AG10803 (cell line): ENCODE measurements at regions not wholly inside any gene's neighbourhood (a gene's known extent, or its start where the extent isn't known, plus 50 kb on each side); places are given as distances from the start of the nearest gene placed in this dataset.

ENCODE experiments used
- DNase-seq: peaks from one replicate; pipeline ENCODE4 v3.0.0; 2010; ENCODE audit warnings: low read depth
- H3K4me3 ChIP-seq: 2 replicates; pipeline ENCODE4 v1.5.1; 2011; ENCODE audit warnings: mild to moderate bottlenecking, low read length, control low read depth
- TF ChIP-seq, protein P1 (sequence below): conservative IDR thresholded peaks from 2 replicates; pipeline ENCODE4 v1.5.1; 2011; ENCODE audit warnings: mild to moderate bottlenecking, low read length, control low read depth, inconsistent platforms

DNA sequence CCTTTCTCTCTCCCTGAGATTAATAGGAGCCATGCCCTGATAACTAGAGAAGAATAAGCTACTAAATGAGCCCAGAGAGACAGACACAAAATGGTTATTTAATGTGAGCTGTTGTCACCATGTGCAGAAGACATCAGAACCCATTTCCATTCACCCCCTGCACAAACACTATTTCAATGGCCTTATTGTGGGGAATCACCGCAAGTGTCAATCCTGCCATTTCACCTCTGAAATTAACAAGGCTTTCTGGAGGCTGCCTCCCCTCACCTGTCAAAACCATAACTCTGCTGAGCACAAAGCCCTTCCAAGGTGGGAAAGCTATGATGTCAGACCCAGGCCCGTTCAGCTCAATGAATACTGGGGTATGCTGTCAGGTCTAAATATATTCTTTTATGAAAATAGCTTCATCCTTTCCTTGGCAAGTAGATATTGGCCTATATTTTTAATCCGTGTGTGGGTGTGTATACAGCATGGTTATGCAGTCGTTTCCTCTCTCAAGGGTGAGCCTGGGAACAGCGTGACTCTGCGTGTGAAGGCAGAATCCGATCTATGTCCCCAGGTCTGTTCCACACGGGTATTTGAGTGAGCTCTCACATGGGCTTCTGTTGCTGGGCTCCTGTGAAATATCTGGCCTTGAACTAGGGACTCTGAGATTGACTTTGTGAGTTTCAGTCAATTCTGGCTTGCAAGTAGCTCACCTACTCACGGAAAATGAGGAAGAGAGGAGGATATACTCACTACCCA is 266.3 kb downstream of the FBXW7 start:
- TF ChIP-seq, protein P1, sequence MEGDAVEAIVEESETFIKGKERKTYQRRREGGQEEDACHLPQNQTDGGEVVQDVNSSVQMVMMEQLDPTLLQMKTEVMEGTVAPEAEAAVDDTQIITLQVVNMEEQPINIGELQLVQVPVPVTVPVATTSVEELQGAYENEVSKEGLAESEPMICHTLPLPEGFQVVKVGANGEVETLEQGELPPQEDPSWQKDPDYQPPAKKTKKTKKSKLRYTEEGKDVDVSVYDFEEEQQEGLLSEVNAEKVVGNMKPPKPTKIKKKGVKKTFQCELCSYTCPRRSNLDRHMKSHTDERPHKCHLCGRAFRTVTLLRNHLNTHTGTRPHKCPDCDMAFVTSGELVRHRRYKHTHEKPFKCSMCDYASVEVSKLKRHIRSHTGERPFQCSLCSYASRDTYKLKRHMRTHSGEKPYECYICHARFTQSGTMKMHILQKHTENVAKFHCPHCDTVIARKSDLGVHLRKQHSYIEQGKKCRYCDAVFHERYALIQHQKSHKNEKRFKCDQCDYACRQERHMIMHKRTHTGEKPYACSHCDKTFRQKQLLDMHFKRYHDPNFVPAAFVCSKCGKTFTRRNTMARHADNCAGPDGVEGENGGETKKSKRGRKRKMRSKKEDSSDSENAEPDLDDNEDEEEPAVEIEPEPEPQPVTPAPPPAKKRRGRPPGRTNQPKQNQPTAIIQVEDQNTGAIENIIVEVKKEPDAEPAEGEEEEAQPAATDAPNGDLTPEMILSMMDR = no peak
- H3K4me3 ChIP-seq = no peak overlapping the region
- no peak for DNase-seq

GRCh38 chr4:152267811-152268210 is 268.1 kb downstream of the FBXW7 start:
- H3K4me3 ChIP-seq = no peak overlapping the region
- TF ChIP-seq, protein P1 = no peak
- no peak for DNase-seq

- no peak for DNase-seq
- TF ChIP-seq, protein P1 = no peak
- no peak overlapping the region for H3K4me3 ChIP-seq
Observed at GRCh38 chr4:152266831-152267480, 268.9 kb downstream of the FBXW7 start.

DNA sequence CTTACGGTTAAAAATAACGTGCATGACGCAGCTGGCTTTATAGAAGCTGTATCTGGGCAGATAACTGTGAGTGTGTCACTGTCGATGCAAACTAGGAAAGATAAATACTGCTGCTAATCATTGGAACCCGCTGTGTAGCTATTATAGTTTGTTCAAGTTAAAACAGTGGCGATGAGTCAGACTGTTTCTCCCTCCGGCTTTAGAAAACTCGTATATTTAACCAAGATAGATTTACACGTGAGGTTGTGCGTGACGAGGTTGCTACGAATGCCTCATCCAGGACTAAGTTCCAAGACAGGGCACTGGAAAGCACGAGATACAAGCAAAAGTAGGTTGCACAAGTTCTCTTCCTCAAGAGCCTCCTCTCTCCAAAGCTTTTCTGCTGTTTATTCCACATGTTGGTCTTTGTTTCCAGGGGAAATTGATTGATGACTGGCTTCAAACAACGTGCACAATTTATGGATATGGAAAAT is 270.7 kb downstream of the FBXW7 start:
- TF ChIP-seq, protein P1 = no peak

GRCh38 chr4:152264106-152264505 is 271.8 kb downstream of the FBXW7 start:
- TF ChIP-seq, protein P1 = no peak
- DNase-seq = no peak
- H3K4me3 ChIP-seq = no peak overlapping the region

More for the DNA sequence above, 270.7 kb downstream of the FBXW7 start:
- DNase-seq = peak; percentile 68
- no peak overlapping the region for H3K4me3 ChIP-seq

GRCh38 chr4:152259866-152260265 is 276.0 kb downstream of the FBXW7 start:
- peak; percentile 61 for DNase-seq

More at GRCh38 chr4:152259866-152260265, 276.0 kb downstream of the FBXW7 start:
- H3K4me3 ChIP-seq = no peak overlapping the region
- TF ChIP-seq, protein P1 = no peak
